Neutrophil (primary cell): ENCODE measurements at regions not wholly inside any gene's neighbourhood (a gene's known extent, or its start where the extent isn't known, plus 50 kb on each side); places are given as distances from the start of the nearest gene placed in this dataset.

Source experiments
- H3K27ac ChIP-seq: fragments of 200-600 bp; sonication (generic); 2 replicates; pipeline ENCODE4 v1.5.1; 2016; ENCODE audit warnings: mild to moderate bottlenecking, moderate library complexity
- H3K27me3 ChIP-seq: fragments of 200-600 bp; sonication (generic); 2 replicates; pipeline ENCODE4 v1.6.0; 2016; ENCODE audit warnings: mild to moderate bottlenecking
- H3K36me3 ChIP-seq: fragments of 200-600 bp; sonication (generic); 2 replicates; pipeline ENCODE4 v1.5.1; 2017
- H3K4me1 ChIP-seq, 2 experiments: fragments of 200-600 bp in 1 of 2; sonication (generic) in 1 of 2; 1 replicate in 1 of 2; 2 replicates in 1 of 2; pipeline versions ENCODE4 v1.5.1 to v1.6.1; 2013 to 2016; ENCODE audit warnings: low read depth in 1 of 2, low read length in 1 of 2, mild to moderate bottlenecking in 1 of 2, moderate library complexity in 1 of 2; ENCODE audit not compliant: control insufficient read depth in 1 of 2, insufficient read depth in 1 of 2
- H3K4me3 ChIP-seq, 2 experiments: fragments of 200-600 bp in 1 of 2; sonication (generic) in 1 of 2; 1 replicate in 1 of 2; 2 replicates in 1 of 2; pipeline ENCODE4 v1.5.1; 2013 to 2016; ENCODE audit warnings: low read depth in 1 of 2, low read length in 1 of 2, mild to moderate bottlenecking in 1 of 2, moderate library complexity in 1 of 2
- H3K9me3 ChIP-seq: fragments of 200-600 bp; sonication (generic); 2 replicates; pipeline ENCODE4 v1.5.1; 2016
- TF ChIP-seq, protein P1 (sequence below): fragments of 200-600 bp; sonication (generic); IDR thresholded peaks from 2 replicates; pipeline ENCODE4 v1.5.1; 2016; ENCODE audit warnings: antibody characterized with exemption

DNA sequence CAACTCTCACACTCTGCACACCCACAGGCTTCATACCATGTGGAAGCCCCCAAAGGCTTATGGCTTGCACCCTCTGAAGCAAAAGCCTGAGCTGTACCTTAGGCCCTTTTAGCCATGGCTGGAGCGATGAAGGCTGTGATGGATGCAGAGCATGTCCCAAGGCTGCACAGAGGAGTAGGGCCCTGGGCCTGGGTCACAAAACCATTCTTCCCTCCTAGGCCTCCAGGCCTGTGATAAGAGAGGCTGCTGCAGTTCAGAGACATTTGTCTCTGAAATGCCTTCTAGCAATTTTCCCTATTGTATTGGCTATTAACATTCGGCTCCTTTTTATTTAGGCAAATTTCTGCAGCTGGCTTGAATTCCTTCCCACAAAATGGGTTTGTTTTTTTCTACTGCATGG lies 1707.7 kb downstream of the MRPL39 start:
- Histone ChIP-seq H3K9me3 (no peaks in the 10 kb centered on the region), H3K27ac (no peak overlapping the region), H3K4me3 (no peak overlapping the region), H3K4me1 (no peaks in the 10 kb centered on the region), H3K36me3 (no peaks in the 10 kb centered on the region), H3K27me3 (no peaks in the 10 kb centered on the region)
- TF ChIP-seq, protein P1, sequence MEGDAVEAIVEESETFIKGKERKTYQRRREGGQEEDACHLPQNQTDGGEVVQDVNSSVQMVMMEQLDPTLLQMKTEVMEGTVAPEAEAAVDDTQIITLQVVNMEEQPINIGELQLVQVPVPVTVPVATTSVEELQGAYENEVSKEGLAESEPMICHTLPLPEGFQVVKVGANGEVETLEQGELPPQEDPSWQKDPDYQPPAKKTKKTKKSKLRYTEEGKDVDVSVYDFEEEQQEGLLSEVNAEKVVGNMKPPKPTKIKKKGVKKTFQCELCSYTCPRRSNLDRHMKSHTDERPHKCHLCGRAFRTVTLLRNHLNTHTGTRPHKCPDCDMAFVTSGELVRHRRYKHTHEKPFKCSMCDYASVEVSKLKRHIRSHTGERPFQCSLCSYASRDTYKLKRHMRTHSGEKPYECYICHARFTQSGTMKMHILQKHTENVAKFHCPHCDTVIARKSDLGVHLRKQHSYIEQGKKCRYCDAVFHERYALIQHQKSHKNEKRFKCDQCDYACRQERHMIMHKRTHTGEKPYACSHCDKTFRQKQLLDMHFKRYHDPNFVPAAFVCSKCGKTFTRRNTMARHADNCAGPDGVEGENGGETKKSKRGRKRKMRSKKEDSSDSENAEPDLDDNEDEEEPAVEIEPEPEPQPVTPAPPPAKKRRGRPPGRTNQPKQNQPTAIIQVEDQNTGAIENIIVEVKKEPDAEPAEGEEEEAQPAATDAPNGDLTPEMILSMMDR: no peak

DNA sequence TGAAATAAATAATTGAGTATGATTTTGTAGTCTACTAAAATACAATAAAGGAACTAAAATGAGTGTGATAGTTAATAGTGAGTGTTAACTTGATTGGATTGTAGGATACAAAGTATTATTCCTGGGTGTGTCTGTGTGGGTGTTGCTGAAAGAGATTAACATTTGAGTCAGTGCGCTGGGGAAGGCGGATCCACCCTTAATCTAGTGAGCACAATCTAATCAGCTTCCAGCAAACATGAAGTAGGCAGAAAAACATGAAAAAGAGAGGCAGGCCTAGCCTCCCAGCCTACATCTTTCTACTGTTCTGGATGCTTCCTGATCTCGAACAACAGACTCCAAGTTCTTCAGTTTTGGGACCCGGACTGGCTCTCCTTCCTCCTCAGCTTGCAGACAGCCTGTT lies 1716.6 kb downstream of the MRPL39 start:
- H3K27me3 ChIP-seq: no peaks in the 10 kb centered on the region
- H3K9me3 ChIP-seq: no peaks in the 10 kb centered on the region
- no peaks in the 10 kb centered on the region for H3K36me3 ChIP-seq
- TF ChIP-seq, protein P1: no peak
- no peaks in the 10 kb centered on the region for H3K4me1 ChIP-seq
- H3K4me3 ChIP-seq: no peak overlapping the region
- H3K27ac ChIP-seq: no peak overlapping the region

DNA sequence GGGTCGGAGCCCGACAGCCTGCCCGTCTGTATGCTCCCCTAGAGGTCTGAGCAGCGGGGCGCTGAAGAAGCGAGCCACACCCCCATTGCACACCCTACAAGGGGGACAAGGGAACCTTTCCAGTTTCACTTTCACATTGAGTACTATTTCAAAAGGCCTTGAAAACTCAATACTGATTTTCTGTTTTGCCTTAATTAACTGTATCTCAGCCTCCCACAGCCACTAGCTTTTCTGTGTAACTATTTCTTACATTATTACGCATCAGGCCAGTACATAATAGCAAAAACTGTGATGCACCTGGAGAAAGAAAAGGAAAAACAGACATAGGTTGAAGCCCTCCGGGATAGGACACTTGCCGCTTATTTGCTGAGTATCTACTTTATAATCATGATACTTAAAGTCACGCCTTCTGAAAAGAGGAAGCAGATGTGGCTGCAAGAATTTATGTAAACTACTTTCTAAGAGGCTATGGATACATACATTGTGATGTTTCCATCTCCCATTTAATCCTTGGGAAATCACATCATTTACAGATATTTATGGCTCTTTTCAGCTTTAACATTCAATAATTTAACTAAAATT lies 1719.5 kb downstream of the MRPL39 start:
- no peaks in the 10 kb centered on the region for H3K4me1 ChIP-seq
- no peaks in the 10 kb centered on the region for H3K36me3 ChIP-seq
- no peak overlapping the region for H3K27ac ChIP-seq
- TF ChIP-seq, protein P1: no peak
- no peaks in the 10 kb centered on the region for H3K27me3 ChIP-seq
- no peak overlapping the region for H3K4me3 ChIP-seq
- H3K9me3 ChIP-seq: no peaks in the 10 kb centered on the region

DNA sequence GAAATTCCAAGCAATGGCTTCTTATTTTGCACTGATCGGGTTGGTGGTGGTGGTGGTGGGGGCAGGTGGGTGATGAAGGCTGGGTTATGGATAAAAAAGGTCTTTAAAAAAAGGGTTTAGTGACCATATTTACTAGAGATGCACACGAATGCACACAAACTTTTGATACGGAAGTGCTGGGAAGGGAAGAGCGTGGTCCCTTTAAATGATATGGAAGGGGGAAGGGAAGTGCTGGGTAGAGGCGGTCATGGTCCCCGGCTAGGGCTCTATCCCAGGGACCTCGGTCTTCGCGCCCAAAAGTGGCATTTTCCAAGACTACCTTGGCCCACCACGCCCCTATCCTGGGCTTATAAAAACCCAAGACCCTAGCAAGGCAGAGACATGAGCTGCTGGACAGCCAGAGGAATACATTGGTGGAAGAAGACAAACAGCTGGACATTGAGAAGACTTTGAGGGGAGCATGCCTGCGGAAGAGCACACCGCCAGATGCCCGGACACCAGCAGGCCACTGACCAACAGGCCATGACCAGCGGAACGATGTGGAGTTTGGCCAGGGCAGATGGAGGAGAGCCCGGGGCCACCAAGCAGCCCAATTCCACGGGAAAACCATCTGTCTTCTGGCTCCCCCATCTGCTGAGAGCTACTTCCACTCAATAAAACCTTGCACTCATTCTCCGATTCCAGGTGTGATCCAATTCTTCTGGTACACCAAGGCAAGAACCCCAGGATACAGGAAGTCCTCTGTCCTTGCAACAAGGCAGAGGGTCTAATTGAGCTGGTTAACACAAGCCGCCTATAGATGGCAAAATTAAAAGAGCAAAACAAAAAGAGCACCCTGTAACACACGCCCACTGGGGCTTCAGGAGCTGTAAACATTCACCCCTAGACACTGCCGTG lies 1720.2 kb downstream of the MRPL39 start:
- TF ChIP-seq, protein P1: no peak
- H3K4me3 ChIP-seq: no peak overlapping the region
- H3K27me3 ChIP-seq: no peaks in the 10 kb centered on the region
- no peak overlapping the region for H3K27ac ChIP-seq
- no peaks in the 10 kb centered on the region for H3K36me3 ChIP-seq
- no peaks in the 10 kb centered on the region for H3K4me1 ChIP-seq
- H3K9me3 ChIP-seq: no peaks in the 10 kb centered on the region

DNA sequence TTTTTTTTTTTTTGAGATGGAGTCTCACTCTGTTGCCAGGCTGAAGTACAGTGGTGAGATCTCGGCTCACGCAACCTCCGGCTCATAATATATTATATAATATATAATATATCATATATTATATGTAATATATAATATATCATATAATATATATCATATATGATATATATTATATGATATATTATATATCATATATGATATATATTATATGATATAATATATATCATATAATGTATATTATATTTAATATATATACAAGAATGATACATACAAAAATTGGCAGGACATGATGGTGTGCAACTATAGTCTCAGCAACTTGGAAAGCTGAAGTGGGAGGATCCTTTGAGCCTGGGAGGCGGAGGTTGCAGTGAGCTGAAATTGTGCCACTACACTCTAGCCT lies 1725.5 kb downstream of the MRPL39 start:
- TF ChIP-seq, protein P1: no peak
- no peaks in the 10 kb centered on the region for H3K27me3 ChIP-seq
- H3K4me3 ChIP-seq: no peak overlapping the region
- no peak overlapping the region for H3K27ac ChIP-seq
- H3K9me3 ChIP-seq: no peaks in the 10 kb centered on the region
- no peaks in the 10 kb centered on the region for H3K4me1 ChIP-seq
- H3K36me3 ChIP-seq: no peaks in the 10 kb centered on the region
